Right atrium auricular region (tissue), 2 donors: ENCODE measurements at regions not wholly inside any gene's neighbourhood (a gene's known extent, or its start where the extent isn't known, plus 50 kb on each side); places are given as distances from the start of the nearest gene placed in this dataset.

Experiments
- DNase-seq: peaks from one replicate; pipeline ENCODE4 v3.0.0-alpha.2; 2019; ENCODE audit warnings: low spot score
- H3K27ac ChIP-seq, 2 donors: fragments of 200-600 bp; sonication (generic); 1 replicate in 1 of 2; 2 replicates in 1 of 2; pipeline ENCODE4 v1.5.1; 2016 to 2019
- H3K27me3 ChIP-seq, 2 donors: fragments of 200-600 bp; sonication (generic); one replicate each; pipeline versions ENCODE4 v1.5.1 to v1.6.0; 2017 to 2019
- H3K36me3 ChIP-seq: fragments of 200-600 bp; sonication (generic); one replicate; pipeline ENCODE4 v1.5.1; 2016
- H3K4me1 ChIP-seq, 2 donors: fragments of 200-600 bp; sonication (generic); one replicate each; pipeline versions ENCODE4 v1.5.1 to v1.6.0; 2017 to 2019
- H3K4me3 ChIP-seq, 2 donors: fragments of 200-600 bp; sonication (generic); 1 replicate in 1 of 2; 2 replicates in 1 of 2; pipeline ENCODE4 v1.5.1; 2017 to 2019; ENCODE audit warnings: mild to moderate bottlenecking in 1 of 2, moderate library complexity in 1 of 2
- H3K9me3 ChIP-seq, 2 donors: fragments of 200-600 bp; sonication (generic); one replicate each; pipeline ENCODE4 v1.5.1; 2019
- TF ChIP-seq, protein P1 (sequence below), 2 donors: fragments of 200-600 bp; sonication (generic); IDR thresholded peaks; one replicate each; pipeline ENCODE4 v1.5.1; 2019; ENCODE audit warnings: antibody characterized with exemption in 2 of 2

DNA sequence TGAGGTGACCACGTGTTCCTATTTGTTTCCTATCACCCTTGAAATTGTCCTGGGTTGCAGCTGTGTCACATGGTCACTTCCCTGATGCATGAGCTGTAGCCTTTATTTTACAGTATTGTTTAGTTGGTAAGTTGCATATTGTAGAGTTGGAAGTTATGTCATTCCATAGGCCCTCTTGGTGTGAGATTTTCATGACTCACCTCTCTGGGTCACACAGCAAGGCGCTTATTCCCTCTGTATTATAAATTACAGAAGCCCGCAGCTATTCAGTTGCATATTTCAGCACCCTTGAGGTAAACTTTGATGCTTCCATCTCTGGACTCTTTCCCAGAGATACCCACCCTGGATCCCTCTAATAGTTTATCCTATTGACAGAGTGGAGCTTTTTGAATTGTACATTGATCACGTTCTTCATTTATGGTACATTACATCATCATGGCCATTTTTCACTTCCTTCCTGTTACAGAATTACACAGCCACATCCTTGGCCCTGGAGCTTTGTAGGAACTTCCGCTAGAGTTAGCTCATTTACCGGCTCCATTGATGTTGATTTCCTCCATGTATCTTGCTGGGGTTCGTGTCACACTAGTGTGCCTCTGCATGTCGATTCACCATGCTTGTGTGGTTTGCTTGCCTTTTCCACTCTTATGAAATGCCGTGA lies 543.1 kb upstream of the RGMA start:
- no peaks in the 10 kb centered on the region for H3K4me1 ChIP-seq
- H3K27ac ChIP-seq: no peak overlapping the region
- no peaks in the 10 kb centered on the region for H3K27me3 ChIP-seq
- peaks cover 0 to 13% of the 10 kb centered on the region in 2 donors for H3K9me3 ChIP-seq
- no peak overlapping the region for H3K4me3 ChIP-seq
- DNase-seq: no peak
- TF ChIP-seq, protein P1, sequence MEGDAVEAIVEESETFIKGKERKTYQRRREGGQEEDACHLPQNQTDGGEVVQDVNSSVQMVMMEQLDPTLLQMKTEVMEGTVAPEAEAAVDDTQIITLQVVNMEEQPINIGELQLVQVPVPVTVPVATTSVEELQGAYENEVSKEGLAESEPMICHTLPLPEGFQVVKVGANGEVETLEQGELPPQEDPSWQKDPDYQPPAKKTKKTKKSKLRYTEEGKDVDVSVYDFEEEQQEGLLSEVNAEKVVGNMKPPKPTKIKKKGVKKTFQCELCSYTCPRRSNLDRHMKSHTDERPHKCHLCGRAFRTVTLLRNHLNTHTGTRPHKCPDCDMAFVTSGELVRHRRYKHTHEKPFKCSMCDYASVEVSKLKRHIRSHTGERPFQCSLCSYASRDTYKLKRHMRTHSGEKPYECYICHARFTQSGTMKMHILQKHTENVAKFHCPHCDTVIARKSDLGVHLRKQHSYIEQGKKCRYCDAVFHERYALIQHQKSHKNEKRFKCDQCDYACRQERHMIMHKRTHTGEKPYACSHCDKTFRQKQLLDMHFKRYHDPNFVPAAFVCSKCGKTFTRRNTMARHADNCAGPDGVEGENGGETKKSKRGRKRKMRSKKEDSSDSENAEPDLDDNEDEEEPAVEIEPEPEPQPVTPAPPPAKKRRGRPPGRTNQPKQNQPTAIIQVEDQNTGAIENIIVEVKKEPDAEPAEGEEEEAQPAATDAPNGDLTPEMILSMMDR (IDR thresholded peaks at IDR 0.05): no peak
- H3K36me3 ChIP-seq: no peaks in the 10 kb centered on the region

DNA sequence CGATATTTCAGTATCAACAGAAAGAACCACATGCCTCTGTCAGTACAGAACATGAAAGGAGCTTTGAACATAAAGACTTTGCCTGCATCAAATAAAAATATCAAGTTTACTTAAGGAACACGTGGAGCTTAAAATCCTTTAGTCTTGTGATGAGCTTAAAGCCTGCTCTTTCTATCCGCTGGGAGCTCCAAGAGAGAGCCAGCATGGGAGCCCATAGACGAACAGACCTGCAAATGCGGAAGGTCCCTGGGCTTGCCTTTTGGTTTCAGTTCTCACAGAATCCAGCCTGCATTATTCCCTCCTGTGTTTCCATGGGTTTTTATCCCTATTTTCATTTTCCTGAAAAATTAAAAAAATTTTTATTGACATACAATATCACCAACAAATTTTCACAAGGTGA lies 530.6 kb upstream of the RGMA start:
- Histone ChIP-seq H3K27me3 (no peaks in the 10 kb centered on the region), H3K36me3 (no peaks in the 10 kb centered on the region), H3K27ac (no peak overlapping the region), H3K9me3 (no peaks in the 10 kb centered on the region), H3K4me3 (no peak overlapping the region), H3K4me1 (no peaks in the 10 kb centered on the region)
- DNase-seq: no peak
- TF ChIP-seq, protein P1 (IDR thresholded peaks at IDR 0.05): no peak

DNA sequence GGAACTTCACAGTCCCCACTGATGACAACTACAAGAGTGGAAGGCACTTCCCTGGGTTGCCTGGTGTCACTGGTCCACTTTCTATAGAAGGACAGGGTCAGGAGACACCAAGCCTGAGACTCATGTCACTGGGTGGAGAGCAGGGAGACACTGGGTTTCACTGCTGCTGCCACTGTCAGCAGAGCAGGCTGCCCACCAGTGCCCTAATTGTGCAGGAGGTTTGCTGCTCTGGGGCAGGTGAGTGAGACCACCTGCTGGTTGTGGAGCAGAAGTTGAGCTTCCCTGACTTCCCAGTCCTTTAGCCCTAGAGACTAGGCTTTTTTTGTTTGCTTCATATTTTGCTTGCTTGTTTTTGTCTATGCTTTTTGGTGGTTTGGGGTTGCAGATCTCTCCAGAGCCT lies 528.4 kb upstream of the RGMA start:
- no peaks in the 10 kb centered on the region for H3K9me3 ChIP-seq
- H3K27ac ChIP-seq: no peak overlapping the region
- H3K36me3 ChIP-seq: no peaks in the 10 kb centered on the region
- no peak for DNase-seq
- no peaks in the 10 kb centered on the region for H3K4me1 ChIP-seq
- H3K27me3 ChIP-seq: no peaks in the 10 kb centered on the region
- TF ChIP-seq, protein P1 (IDR thresholded peaks at IDR 0.05): no peak
- no peak overlapping the region for H3K4me3 ChIP-seq

DNA sequence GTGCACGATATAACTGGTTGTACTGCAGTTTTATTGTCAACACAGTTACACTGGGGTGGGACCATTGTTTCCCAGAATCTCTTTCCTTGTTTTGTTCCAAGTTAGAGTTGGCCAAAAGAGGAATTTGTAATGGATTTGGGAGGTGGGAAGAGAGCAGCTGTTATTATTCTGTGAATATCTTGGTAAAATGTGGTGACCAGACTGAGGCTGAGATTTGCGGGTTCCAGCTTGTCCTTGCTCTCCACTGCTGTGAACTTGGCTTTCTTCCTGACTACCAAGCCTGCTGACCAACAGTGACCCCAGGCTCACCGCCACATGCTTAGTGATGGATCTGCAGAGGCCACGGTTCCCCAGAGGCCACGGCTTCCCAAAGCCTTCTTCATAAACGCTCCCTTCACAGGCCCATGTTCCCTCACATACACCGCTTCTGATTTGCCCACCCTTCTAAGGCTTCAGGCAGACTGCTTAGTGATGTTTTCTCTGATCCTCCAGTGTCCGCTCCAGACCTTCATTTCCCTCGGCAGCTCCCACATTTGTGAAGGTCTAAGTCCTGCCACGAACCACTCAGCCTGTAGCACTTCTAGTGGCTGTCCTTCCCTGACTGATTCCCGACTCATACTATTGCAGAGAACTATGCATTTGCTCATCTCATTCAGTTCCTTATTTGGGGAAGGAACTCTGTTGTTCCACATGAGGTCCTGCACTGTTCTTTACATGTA lies 525.5 kb upstream of the RGMA start:
- H3K4me1 ChIP-seq: no peaks in the 10 kb centered on the region
- H3K36me3 ChIP-seq: no peaks in the 10 kb centered on the region
- H3K27me3 ChIP-seq: no peaks in the 10 kb centered on the region
- no peaks in the 10 kb centered on the region for H3K9me3 ChIP-seq
- TF ChIP-seq, protein P1 (IDR thresholded peaks at IDR 0.05): no peak
- no peak for DNase-seq
- no peak overlapping the region for H3K4me3 ChIP-seq
- peak overlapping the region in 1 of 2 donors; percentile 50 for H3K27ac ChIP-seq

DNA sequence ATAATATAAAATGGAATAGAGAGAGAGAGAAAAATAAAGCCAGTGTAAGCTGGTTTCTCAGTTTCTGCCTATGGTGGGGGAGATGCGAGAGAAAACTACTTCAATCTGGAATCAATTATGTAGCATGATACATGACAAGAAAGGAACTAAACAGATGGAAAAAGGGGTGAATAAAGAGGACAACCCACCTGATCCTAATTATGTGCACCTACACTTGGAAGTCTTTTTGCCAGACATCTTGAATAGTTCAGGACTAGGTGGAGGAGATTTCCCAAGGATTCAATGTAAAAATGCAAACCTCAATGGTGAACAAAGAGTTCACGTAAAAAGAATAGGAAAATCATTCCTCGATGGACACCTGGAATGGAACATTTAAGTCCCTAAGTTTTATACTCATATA lies 524.4 kb upstream of the RGMA start:
- no peak for DNase-seq
- no peaks in the 10 kb centered on the region for H3K36me3 ChIP-seq
- no peak overlapping the region for H3K4me3 ChIP-seq
- no peaks in the 10 kb centered on the region for H3K4me1 ChIP-seq
- TF ChIP-seq, protein P1 (IDR thresholded peaks at IDR 0.05): no peak
- no peaks in the 10 kb centered on the region for H3K9me3 ChIP-seq
- H3K27ac ChIP-seq: no peak overlapping the region
- H3K27me3 ChIP-seq: no peaks in the 10 kb centered on the region
